Osteocyte (in vitro differentiated cells): ENCODE measurements at regions not wholly inside any gene's neighbourhood (a gene's known extent, or its start where the extent isn't known, plus 50 kb on each side); places are given as distances from the start of the nearest gene placed in this dataset.

ENCODE experiments used
- DNase-seq: peaks from one replicate; pipeline ENCODE4 v3.0.0; 2021; ENCODE audit warnings: mixed read lengths; ENCODE audit not compliant: unreplicated experiment; ENCODE audit errors: extremely low spot score
- H3K27ac Mint-ChIP-seq: one replicate; pipeline ENCODE4 v1.8.0; 2021; ENCODE audit warnings: mild to moderate bottlenecking, mixed read lengths; ENCODE audit not compliant: unreplicated experiment
- H3K27me3 Mint-ChIP-seq: one replicate; pipeline ENCODE4 v1.8.0; 2021; ENCODE audit warnings: mixed read lengths; ENCODE audit not compliant: unreplicated experiment
- H3K36me3 Mint-ChIP-seq: one replicate; pipeline ENCODE4 v1.8.0; 2021; ENCODE audit warnings: mixed read lengths; ENCODE audit not compliant: unreplicated experiment
- H3K4me1 Mint-ChIP-seq: one replicate; pipeline ENCODE4 v1.8.0; 2021; ENCODE audit warnings: mixed read lengths; ENCODE audit not compliant: unreplicated experiment
- H3K4me3 Mint-ChIP-seq: one replicate; pipeline ENCODE4 v1.8.0; 2021; ENCODE audit warnings: mild to moderate bottlenecking, moderate library complexity, mixed read lengths; ENCODE audit not compliant: unreplicated experiment
- H3K9me3 Mint-ChIP-seq: one replicate; pipeline ENCODE4 v1.8.0; 2021; ENCODE audit warnings: mixed read lengths; ENCODE audit not compliant: unreplicated experiment
- CTCF ChIP-seq: fragments of 200-600 bp; sonication (generic); IDR thresholded peaks from 2 replicates; pipeline ENCODE4 v1.5.0; 2021; ENCODE audit warnings: antibody characterized with exemption, mild to moderate bottlenecking, moderate library complexity

- TF ChIP-seq CTCF = no peak
- Mint-ChIP-seq H3K4me3 (no peak overlapping the region), H3K27me3 (peaks cover 24% of the 10 kb centered on the region), H3K9me3 (no peaks in the 10 kb centered on the region), H3K27ac (no peak overlapping the region), H3K4me1 (peaks cover 8% of the 10 kb centered on the region), H3K36me3 (no peaks in the 10 kb centered on the region)
- DNase-seq = no peak
Measured at GRCh38 chr1:209414803-209415329, 168.6 kb upstream of the CAMK1G start.

- no peak overlapping the region for H3K4me3 Mint-ChIP-seq
- no peaks in the 10 kb centered on the region for H3K36me3 Mint-ChIP-seq
- TF ChIP-seq CTCF = no peak
- H3K4me1 Mint-ChIP-seq = peaks cover 8% of the 10 kb centered on the region
- no peak for DNase-seq
- H3K27ac Mint-ChIP-seq = no peak overlapping the region
- peaks cover 26% of the 10 kb centered on the region for H3K27me3 Mint-ChIP-seq
- H3K9me3 Mint-ChIP-seq = no peaks in the 10 kb centered on the region
Measured at GRCh38 chr1:209416039-209416438, 167.5 kb upstream of the CAMK1G start.

- no peak for TF ChIP-seq CTCF
- H3K4me1 Mint-ChIP-seq = peaks cover 2% of the 10 kb centered on the region
- H3K27ac Mint-ChIP-seq = no peak overlapping the region
- peaks cover 26% of the 10 kb centered on the region for H3K27me3 Mint-ChIP-seq
- no peak overlapping the region for H3K4me3 Mint-ChIP-seq
- H3K9me3 Mint-ChIP-seq = no peaks in the 10 kb centered on the region
- DNase-seq = no peak
- H3K36me3 Mint-ChIP-seq = no peaks in the 10 kb centered on the region
Measured at GRCh38 chr1:209416716-209417115, 166.8 kb upstream of the CAMK1G start.

GRCh38 chr1:209417761-209418160 lies 165.8 kb upstream of the CAMK1G start:
- TF ChIP-seq CTCF = no peak
- Mint-ChIP-seq H3K9me3 (no peaks in the 10 kb centered on the region), H3K27me3 (peaks cover 23% of the 10 kb centered on the region), H3K36me3 (no peaks in the 10 kb centered on the region), H3K4me3 (no peak overlapping the region), H3K4me1 (no peaks in the 10 kb centered on the region), H3K27ac (no peak overlapping the region)
- no peak for DNase-seq

GRCh38 chr1:209420276-209420675 lies 163.2 kb upstream of the CAMK1G start:
- H3K27me3 Mint-ChIP-seq = peaks cover 28% of the 10 kb centered on the region
- no peaks in the 10 kb centered on the region for H3K36me3 Mint-ChIP-seq
- DNase-seq = no peak
- H3K4me3 Mint-ChIP-seq = no peak overlapping the region
- no peaks in the 10 kb centered on the region for H3K9me3 Mint-ChIP-seq
- H3K27ac Mint-ChIP-seq = no peak overlapping the region
- no peak for TF ChIP-seq CTCF
- no peaks in the 10 kb centered on the region for H3K4me1 Mint-ChIP-seq
